Colonic mucosa (tissue), 4 donors: ENCODE measurements at regions not wholly inside any gene's neighbourhood (a gene's known extent, or its start where the extent isn't known, plus 50 kb on each side); places are given as distances from the start of the nearest gene placed in this dataset.

Experiments used
- DNase-seq: peaks from one replicate; pipeline ENCODE4 v3.0.0-alpha.2; 2020
- H3K27ac ChIP-seq: fragments of 200-600 bp; one replicate; pipeline ENCODE4 v1.8.0; 2021
- H3K27me3 ChIP-seq: fragments of 200-600 bp; one replicate; pipeline ENCODE4 v1.8.0; 2021
- H3K36me3 ChIP-seq: fragments of 200-600 bp; one replicate; pipeline ENCODE4 v1.8.0; 2021
- H3K4me1 ChIP-seq: fragments of 200-600 bp; one replicate; pipeline ENCODE4 v1.8.0; 2021; ENCODE audit warnings: mild to moderate bottlenecking
- H3K4me3 ChIP-seq: fragments of 200-600 bp; one replicate; pipeline ENCODE4 v1.8.0; 2021
- H3K9ac ChIP-seq, 2 donors: one replicate each; pipeline ENCODE4 v1.7.0; 2013; ENCODE audit warnings: control low read depth in 2 of 2, low read depth in 2 of 2, low read length in 2 of 2
- H3K9me3 ChIP-seq: fragments of 200-600 bp; one replicate; pipeline ENCODE4 v1.8.0; 2021
- intact Hi-C: fragments of 100-400 bp; cut with DNase I; formaldehyde crosslinking; loops from one replicate; pipeline ENCODE4 v1.14.1; 2022
- TF ChIP-seq, protein P1 (sequence below): fragments of 200-600 bp; IDR thresholded peaks from one replicate; pipeline ENCODE4 v1.8.0; 2022; ENCODE audit warnings: antibody characterized with exemption, mild to moderate bottlenecking
- donor health status: healthy.
- donor health status: DM: no; HTN: no; CAD: no.
- donor health status: DM: no; HTN: no; CAD: no.

DNA sequence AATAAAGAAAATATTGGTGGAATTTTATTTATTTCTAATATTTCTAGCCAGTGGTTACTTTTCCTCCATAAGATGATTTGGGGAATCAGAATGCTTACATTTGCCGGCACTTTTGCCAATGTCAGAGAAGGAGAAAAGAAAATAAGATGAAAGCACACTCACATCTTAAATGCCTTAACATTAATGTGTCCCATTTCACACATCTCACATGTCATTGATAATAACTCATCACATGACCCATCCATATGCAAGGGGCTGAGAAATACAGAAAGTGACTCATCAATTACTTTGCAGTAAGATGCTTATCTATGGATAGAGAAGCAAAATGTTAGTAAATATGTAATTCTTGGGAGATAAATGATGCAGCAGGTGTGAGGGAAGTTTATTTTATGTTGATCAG, 1531.0 kb downstream of the PCDH7 start:
- H3K4me1 ChIP-seq, result no peaks in the 10 kb centered on the region
- H3K27me3 ChIP-seq, result no peaks in the 10 kb centered on the region
- H3K27ac ChIP-seq, result no peak overlapping the region
- no peak overlapping the region for H3K9ac ChIP-seq
- TF ChIP-seq, protein P1, sequence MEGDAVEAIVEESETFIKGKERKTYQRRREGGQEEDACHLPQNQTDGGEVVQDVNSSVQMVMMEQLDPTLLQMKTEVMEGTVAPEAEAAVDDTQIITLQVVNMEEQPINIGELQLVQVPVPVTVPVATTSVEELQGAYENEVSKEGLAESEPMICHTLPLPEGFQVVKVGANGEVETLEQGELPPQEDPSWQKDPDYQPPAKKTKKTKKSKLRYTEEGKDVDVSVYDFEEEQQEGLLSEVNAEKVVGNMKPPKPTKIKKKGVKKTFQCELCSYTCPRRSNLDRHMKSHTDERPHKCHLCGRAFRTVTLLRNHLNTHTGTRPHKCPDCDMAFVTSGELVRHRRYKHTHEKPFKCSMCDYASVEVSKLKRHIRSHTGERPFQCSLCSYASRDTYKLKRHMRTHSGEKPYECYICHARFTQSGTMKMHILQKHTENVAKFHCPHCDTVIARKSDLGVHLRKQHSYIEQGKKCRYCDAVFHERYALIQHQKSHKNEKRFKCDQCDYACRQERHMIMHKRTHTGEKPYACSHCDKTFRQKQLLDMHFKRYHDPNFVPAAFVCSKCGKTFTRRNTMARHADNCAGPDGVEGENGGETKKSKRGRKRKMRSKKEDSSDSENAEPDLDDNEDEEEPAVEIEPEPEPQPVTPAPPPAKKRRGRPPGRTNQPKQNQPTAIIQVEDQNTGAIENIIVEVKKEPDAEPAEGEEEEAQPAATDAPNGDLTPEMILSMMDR, result no peak
- DNase-seq, result no peak
- H3K36me3 ChIP-seq, result no peaks in the 10 kb centered on the region
- H3K4me3 ChIP-seq, result no peak overlapping the region
- intact Hi-C loops, result no loop called here
- no peaks in the 10 kb centered on the region for H3K9me3 ChIP-seq

DNA sequence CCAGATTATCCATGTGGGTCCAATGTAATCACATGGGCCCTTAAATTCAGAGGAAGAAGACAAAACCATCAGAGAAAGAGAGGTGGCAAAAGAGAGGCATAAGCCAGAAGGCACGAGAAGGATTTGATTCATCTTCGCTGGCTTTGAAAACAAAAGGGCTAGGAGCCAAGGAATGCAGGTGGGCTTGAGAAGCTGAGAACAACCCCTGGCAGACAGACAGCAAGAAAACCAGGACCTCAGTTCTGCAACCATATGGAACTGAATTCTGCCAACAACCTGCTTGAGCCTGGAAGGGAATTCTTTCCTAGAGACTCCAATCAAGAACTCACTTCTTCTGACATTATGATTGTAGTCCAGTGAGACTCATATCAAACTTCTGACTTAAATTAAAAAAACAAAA, 1531.8 kb downstream of the PCDH7 start:
- DNase-seq, result no peak
- Histone ChIP-seq H3K4me3 (no peak overlapping the region), H3K9me3 (no peaks in the 10 kb centered on the region), H3K4me1 (no peaks in the 10 kb centered on the region), H3K9ac (no peak overlapping the region), H3K27me3 (no peaks in the 10 kb centered on the region), H3K36me3 (no peaks in the 10 kb centered on the region), H3K27ac (no peak overlapping the region)
- TF ChIP-seq, protein P1, result no peak
- intact Hi-C loops, result no loop called here

DNA sequence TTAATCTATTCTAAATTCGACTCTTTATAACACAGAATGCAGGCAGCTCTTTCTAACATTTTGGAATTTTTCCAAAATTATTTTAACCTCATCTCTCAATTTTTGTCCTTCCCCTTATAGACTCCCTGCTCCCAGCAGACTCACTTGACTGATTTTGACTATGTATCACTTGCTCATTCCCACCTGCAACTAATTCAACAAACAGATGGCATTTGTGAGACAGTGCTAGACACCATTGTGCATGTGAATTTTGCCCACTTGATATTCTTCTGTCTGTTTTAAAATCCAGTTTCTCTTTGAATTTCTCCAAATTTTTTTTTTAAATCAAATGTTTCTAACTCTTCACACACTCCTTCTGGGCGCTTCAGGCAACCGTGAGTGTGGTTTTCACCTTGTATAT, 1534.0 kb downstream of the PCDH7 start:
- Histone ChIP-seq H3K27ac (no peak overlapping the region), H3K9me3 (no peaks in the 10 kb centered on the region), H3K4me3 (no peak overlapping the region), H3K36me3 (no peaks in the 10 kb centered on the region), H3K4me1 (no peaks in the 10 kb centered on the region), H3K27me3 (no peaks in the 10 kb centered on the region), H3K9ac (no peak overlapping the region)
- no peak for DNase-seq
- intact Hi-C loops, result no loop called here
- TF ChIP-seq, protein P1, result no peak

DNA sequence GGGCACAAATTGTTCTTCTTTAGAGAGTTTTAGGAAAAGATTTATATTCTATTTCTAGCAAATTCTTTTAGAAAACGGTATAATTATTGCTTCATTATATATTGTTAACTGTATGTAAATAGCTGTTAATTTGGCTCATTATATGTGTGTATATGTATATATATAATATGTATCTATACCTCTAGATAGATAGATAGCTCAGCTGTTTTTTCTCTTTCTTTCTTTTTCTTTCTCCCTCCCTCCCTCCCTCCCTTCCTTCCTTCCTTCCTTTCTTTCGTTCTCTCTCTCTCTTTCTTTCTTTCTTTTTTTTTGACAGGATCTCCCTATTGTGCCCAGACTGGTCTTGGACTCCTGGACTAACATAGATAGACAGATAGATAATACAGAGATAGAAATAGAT, 1538.8 kb downstream of the PCDH7 start:
- DNase-seq, result no peak
- no peaks in the 10 kb centered on the region for H3K27me3 ChIP-seq
- H3K9ac ChIP-seq, result no peak overlapping the region
- TF ChIP-seq, protein P1, result no peak
- H3K27ac ChIP-seq, result no peak overlapping the region
- intact Hi-C loops, result no loop called here
- no peak overlapping the region for H3K4me3 ChIP-seq
- H3K9me3 ChIP-seq, result no peaks in the 10 kb centered on the region
- H3K36me3 ChIP-seq, result no peaks in the 10 kb centered on the region
- H3K4me1 ChIP-seq, result no peaks in the 10 kb centered on the region

DNA sequence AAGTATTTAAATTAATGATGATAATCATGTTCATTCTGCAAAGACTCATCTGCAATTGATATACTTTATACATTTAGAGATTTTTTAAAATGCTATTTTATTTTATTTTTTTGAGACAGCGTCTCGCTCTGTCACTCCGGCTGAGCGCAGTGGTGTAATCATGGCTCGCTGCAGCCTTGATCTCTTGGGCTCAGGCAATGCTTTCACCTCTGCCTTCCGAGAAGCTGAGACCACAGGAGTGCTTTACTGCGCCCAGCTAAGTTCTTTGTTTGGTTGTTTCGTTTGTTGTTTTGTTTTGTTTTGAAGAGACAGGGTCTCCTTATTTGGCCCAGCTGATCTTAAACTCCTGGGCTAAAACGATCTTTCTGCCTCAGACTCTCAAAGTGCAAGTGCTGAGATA, 1541.0 kb downstream of the PCDH7 start:
- H3K27me3 ChIP-seq, result no peaks in the 10 kb centered on the region
- TF ChIP-seq, protein P1, result no peak
- intact Hi-C loops, result no loop called here
- H3K4me3 ChIP-seq, result no peak overlapping the region
- DNase-seq, result no peak
- H3K36me3 ChIP-seq, result no peaks in the 10 kb centered on the region
- H3K4me1 ChIP-seq, result no peaks in the 10 kb centered on the region
- H3K27ac ChIP-seq, result no peak overlapping the region
- H3K9me3 ChIP-seq, result no peaks in the 10 kb centered on the region
- H3K9ac ChIP-seq, result no peak overlapping the region

DNA sequence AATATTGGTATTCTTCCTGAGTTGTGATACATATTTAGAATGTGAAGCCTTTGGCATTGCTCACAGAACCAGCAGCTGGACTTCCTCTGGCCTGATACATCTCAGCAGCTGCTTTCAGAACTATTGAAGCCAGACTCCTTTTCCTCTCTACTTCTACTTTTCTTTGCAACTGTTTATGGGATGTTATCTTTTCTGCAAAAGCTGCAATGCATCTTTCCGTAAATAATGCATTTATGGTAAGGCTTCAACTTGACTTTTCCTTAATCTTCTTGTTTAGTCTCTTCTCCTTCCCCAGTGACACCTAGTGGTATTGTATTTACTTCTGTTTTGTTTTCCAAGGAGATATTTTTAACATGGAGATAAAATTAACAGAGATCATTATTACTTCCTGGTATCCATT, 1548.7 kb downstream of the PCDH7 start:
- H3K9me3 ChIP-seq, result no peaks in the 10 kb centered on the region
- intact Hi-C loops, result no loop called here
- DNase-seq, result no peak
- H3K4me1 ChIP-seq, result no peaks in the 10 kb centered on the region
- no peaks in the 10 kb centered on the region for H3K27me3 ChIP-seq
- no peaks in the 10 kb centered on the region for H3K36me3 ChIP-seq
- H3K4me3 ChIP-seq, result no peak overlapping the region
- H3K27ac ChIP-seq, result no peak overlapping the region
- TF ChIP-seq, protein P1, result no peak
- no peak overlapping the region for H3K9ac ChIP-seq
